Common myeloid progenitor, CD34-positive (primary cell): ENCODE measurements at regions not wholly inside any gene's neighbourhood (a gene's known extent, or its start where the extent isn't known, plus 50 kb on each side); places are given as distances from the start of the nearest gene placed in this dataset.
A peak's percentile ranks its signal among the peaks of the same experiment; 100 is the strongest.

Source experiments
- CTCF ChIA-PET: fragments of 350-600 bp; sonication (Branson Sonifier 250); formaldehyde crosslinking; loops from one replicate; lab custom pipeline; 2021; ENCODE audit warnings: antibody characterized with exemption; lab: Charles Lee
- POLR2A ChIA-PET: fragments of 350-600 bp; sonication (Branson Sonifier 250); formaldehyde crosslinking; loops from one replicate; lab custom pipeline; 2021; ENCODE audit warnings: antibody characterized with exemption; lab: Charles Lee
- DNase-seq, 3 donors: peaks; one replicate each; pipeline versions ENCODE4 v3.0.0 to v3.0.0-alpha.2; 2013
- H3K27ac ChIP-seq, 2 experiments: 1 replicate in 1 of 2; 2 replicates in 1 of 2; pipeline ENCODE4 v1.7.0; 2013; ENCODE audit warnings: inconsistent platforms in 2 of 2, low read length in 2 of 2, mild to moderate bottlenecking in 2 of 2, low read depth in 1 of 2, moderate library complexity in 1 of 2; ENCODE audit not compliant: severe bottlenecking in 2 of 2, insufficient read depth in 1 of 2, poor library complexity in 1 of 2
- H3K27me3 ChIP-seq, 5 experiments: replicated peaks in 2 of 5; 1 replicate in 3 of 5; 2 replicates in 2 of 5; pipeline versions ENCODE4 v1.6.1 to v1.7.0; 2013; ENCODE audit warnings: low read length in 4 of 5, mild to moderate bottlenecking in 2 of 5, moderate library complexity in 2 of 5, inconsistent platforms in 1 of 5; ENCODE audit not compliant: insufficient read depth in 5 of 5, control insufficient read depth in 4 of 5
- H3K36me3 ChIP-seq, 4 experiments: 1 replicate in 2 of 4; 2 replicates in 2 of 4; pipeline versions ENCODE4 v1.6.1 to v1.7.0; 2013; ENCODE audit warnings: low read length in 3 of 4, control low read depth in 1 of 4, mild to moderate bottlenecking in 1 of 4; ENCODE audit not compliant: control insufficient read depth in 4 of 4, insufficient read depth in 4 of 4
- H3K4me1 ChIP-seq, 4 experiments: 1 replicate in 3 of 4; 2 replicates in 1 of 4; pipeline versions ENCODE4 v1.6.1 to v1.7.1; 2013; ENCODE audit warnings: low read length in 3 of 4, mild to moderate bottlenecking in 3 of 4, control low read depth in 1 of 4, inconsistent platforms in 1 of 4, moderate library complexity in 1 of 4; ENCODE audit not compliant: control insufficient read depth in 4 of 4, insufficient read depth in 4 of 4; ENCODE audit errors: control extremely low read depth in 1 of 4
- H3K4me3 ChIP-seq, 7 experiments: 1 replicate in 4 of 7; 2 replicates in 3 of 7; pipeline versions ENCODE4 v1.5.1 to v1.7.0; 2013; ENCODE audit warnings: mild to moderate bottlenecking in 7 of 7, low read length in 6 of 7, moderate library complexity in 6 of 7, inconsistent platforms in 2 of 7, low read depth in 2 of 7, control low read depth in 1 of 7; ENCODE audit not compliant: insufficient read depth in 4 of 7, control insufficient read depth in 1 of 7; ENCODE audit errors: extremely low read depth in 1 of 7
- H3K9me3 ChIP-seq, 5 experiments: 1 replicate in 4 of 5; 2 replicates in 1 of 5; pipeline versions ENCODE4 v1.6.1 to v1.7.1; 2013; ENCODE audit warnings: low read length in 4 of 5, mild to moderate bottlenecking in 2 of 5, inconsistent platforms in 1 of 5, low read depth in 1 of 5, moderate library complexity in 1 of 5; ENCODE audit not compliant: control insufficient read depth in 4 of 5, insufficient read depth in 2 of 5; ENCODE audit errors: control extremely low read depth in 1 of 5
- WGBS: methylation state at CpG from one replicate; pipeline ENCODE4 v1.1.5; 2013; ENCODE audit not compliant: insufficient coverage; 5-methylcytosine and 5-hydroxymethylcytosine counted together

GRCh38 chr1:209324901-209325871, 258.3 kb upstream of the CAMK1G start:
- ChIA-PET CTCF (interaction anchor here (1.2 to 2.2 kb wide), 2 partner anchors 12 to 27 kb away, joined by 3 to 7 read pairs; no protein-coding TSS in a partner anchor), POLR2A (no interaction called here)
- Histone ChIP-seq H3K4me3 (no peak overlapping the region), H3K4me1 (no peaks in the 10 kb centered on the region), H3K27me3 (no peaks in the 10 kb centered on the region), H3K36me3 (no peaks in the 10 kb centered on the region), H3K27ac (no peak overlapping the region), H3K9me3 (peaks cover 0 to 3% (median 0%) of the 10 kb centered on the region in 5 experiments)
- no peak for DNase-seq
- WGBS, result 100% methylated on average over 2 of the region's 5 CpGs

GRCh38 chr1:209326076-209326475, 257.4 kb upstream of the CAMK1G start:
- H3K36me3 ChIP-seq, result no peaks in the 10 kb centered on the region
- H3K4me1 ChIP-seq, result no peaks in the 10 kb centered on the region
- peaks cover 0 to 3% (median 0%) of the 10 kb centered on the region in 5 experiments for H3K9me3 ChIP-seq
- ChIA-PET CTCF (interaction anchor here (1.2 to 2.2 kb wide), 2 partner anchors 11 to 27 kb away, joined by 3 to 7 read pairs; no protein-coding TSS in a partner anchor), POLR2A (no interaction called here)
- H3K27me3 ChIP-seq, result no peaks in the 10 kb centered on the region
- H3K27ac ChIP-seq, result no peak overlapping the region
- DNase-seq, result no peak
- no peak overlapping the region for H3K4me3 ChIP-seq
- WGBS, result no CpG with 5 or more reads among the region's 2 CpGs

- no peaks in the 10 kb centered on the region for H3K4me1 ChIP-seq
- H3K4me3 ChIP-seq, result no peak overlapping the region
- ChIA-PET CTCF (no interaction called here), POLR2A (no interaction called here)
- no peaks in the 10 kb centered on the region for H3K27me3 ChIP-seq
- no peak overlapping the region for H3K27ac ChIP-seq
- peaks cover 0 to under 1% (median 0%) of the 10 kb centered on the region in 5 experiments for H3K9me3 ChIP-seq
- 99% methylated on average over 7 of the region's 7 CpGs for WGBS
- DNase-seq, result no peak
- no peaks in the 10 kb centered on the region for H3K36me3 ChIP-seq
These were observed 256.7 kb upstream of the CAMK1G start for GRCh38 chr1:209326831-209327230.

- Histone ChIP-seq H3K9me3 (no peaks in the 10 kb centered on the region), H3K36me3 (no peaks in the 10 kb centered on the region), H3K4me3 (no peak overlapping the region), H3K4me1 (no peaks in the 10 kb centered on the region), H3K27ac (no peak overlapping the region), H3K27me3 (no peaks in the 10 kb centered on the region)
- CTCF ChIA-PET, result interaction anchor here (0.6 kb wide), 1 partner anchor 221 kb away, joined by 3 read pairs; no protein-coding TSS in a partner anchor
- 41% methylated on average over 4 of the region's 4 CpGs for WGBS
- peak in 2 of 3 donors; percentile 2 to 12 for DNase-seq
- POLR2A ChIA-PET, result no interaction called here
These were observed 255.3 kb upstream of the CAMK1G start for GRCh38 chr1:209328196-209328595.

GRCh38 chr1:209335178-209335577, 248.3 kb upstream of the CAMK1G start:
- H3K4me3 ChIP-seq, result no peak overlapping the region
- H3K27me3 ChIP-seq, result peaks cover 0 to under 1% (median 0%) of the 10 kb centered on the region in 5 experiments
- ChIA-PET POLR2A (no interaction called here), CTCF (interaction anchor here (1.0 to 2.3 kb wide), 4 partner anchors 14 to 109 kb away, joined by 3 to 8 read pairs (median 4); no protein-coding TSS in a partner anchor)
- DNase-seq, result peak; percentile 14 to 44 (median 30)
- no peak overlapping the region for H3K27ac ChIP-seq
- H3K4me1 ChIP-seq, result no peaks in the 10 kb centered on the region
- H3K36me3 ChIP-seq, result no peaks in the 10 kb centered on the region
- 86% methylated on average over 1 of the region's 2 CpGs for WGBS
- H3K9me3 ChIP-seq, result no peaks in the 10 kb centered on the region

GRCh38 chr1:209341146-209341545, 242.4 kb upstream of the CAMK1G start:
- Histone ChIP-seq H3K4me3 (no peak overlapping the region), H3K9me3 (no peaks in the 10 kb centered on the region), H3K36me3 (no peaks in the 10 kb centered on the region), H3K27me3 (peaks cover 0 to 4% (median 0%) of the 10 kb centered on the region in 5 experiments), H3K27ac (no peak overlapping the region), H3K4me1 (no peaks in the 10 kb centered on the region)
- 93% methylated on average over 3 of the region's 4 CpGs for WGBS
- DNase-seq, result no peak
- CTCF ChIA-PET, result interaction anchor here (2.6 kb wide), 1 partner anchor 14 kb away, joined by 9 read pairs; no protein-coding TSS in a partner anchor
- POLR2A ChIA-PET, result no interaction called here
